ELR (cell line): ENCODE measurements at regions not wholly inside any gene's neighbourhood (a gene's known extent, or its start where the extent isn't known, plus 50 kb on each side); places are given as distances from the start of the nearest gene placed in this dataset.
"Not testable (repeated sequence)": the region's sequence is repeated elsewhere in the genome, so short reads cannot be mapped to it uniquely, and the experiment has no call there.

Experiments
- DNase-seq: peaks from one replicate; pipeline ENCODE4 v3.0.0-alpha.2; 2015; ENCODE audit warnings: low read depth

- no peak for DNase-seq
Measured at GRCh38 chr12:18008642-18009041, 81.4 kb downstream of the RERGL start.

GRCh38 chr12:17999174-17999801, 90.7 kb downstream of the RERGL start:
- DNase-seq = no peak

- peak; percentile 67 for DNase-seq
Measured at GRCh38 chr12:17992002-17992656, 97.9 kb downstream of the RERGL start.

- no peak for DNase-seq
Measured at GRCh38 chr12:17982556-17982955, 107.4 kb downstream of the RERGL start.

- DNase-seq = peak; percentile 45
Measured at GRCh38 chr12:17976202-17976601, 113.8 kb downstream of the RERGL start.

- DNase-seq = no peak
Measured at GRCh38 chr12:17975763-17976162, 114.2 kb downstream of the RERGL start.

- no peak for DNase-seq
Measured at GRCh38 chr12:17975239-17975638, 114.8 kb downstream of the RERGL start.

- peak; percentile 36 for DNase-seq
Measured at GRCh38 chr12:17971850-17972249, 118.1 kb downstream of the RERGL start.

GRCh38 chr12:17954788-17955187, 135.2 kb downstream of the RERGL start:
- peak; percentile 39 for DNase-seq

GRCh38 chr12:17950898-17951297, 139.1 kb downstream of the RERGL start:
- no peak for DNase-seq

- no peak for DNase-seq
Measured at GRCh38 chr12:17949558-17950141, 140.3 kb downstream of the RERGL start.

GRCh38 chr12:17928708-17929366, 161.2 kb downstream of the RERGL start:
- DNase-seq = peak; percentile 95

GRCh38 chr12:17918013-17918412, 172.0 kb downstream of the RERGL start:
- peak; percentile 70 for DNase-seq

- no peak for DNase-seq
Measured at GRCh38 chr12:17884581-17884980, 205.4 kb downstream of the RERGL start.

- DNase-seq = no peak
Measured at GRCh38 chr12:17878714-17879113, 211.3 kb downstream of the RERGL start.

- no peak for DNase-seq
Measured at GRCh38 chr12:17875230-17875629, 214.8 kb downstream of the RERGL start.

- no peak for DNase-seq
Measured at GRCh38 chr12:17866802-17867201, 223.2 kb downstream of the RERGL start.

- not testable (repeated sequence) for DNase-seq
Measured at GRCh38 chr12:17855548-17855947, 234.4 kb downstream of the RERGL start.

GRCh38 chr12:17853054-17853453, 236.9 kb downstream of the RERGL start:
- no peak for DNase-seq

- no peak for DNase-seq
Measured at GRCh38 chr12:17841496-17841895, 248.5 kb downstream of the RERGL start.

GRCh38 chr12:17829813-17830212, 260.2 kb downstream of the RERGL start:
- DNase-seq = no peak

- DNase-seq = no peak
Measured at GRCh38 chr12:17818931-17819330, 271.1 kb downstream of the RERGL start.

GRCh38 chr12:17810399-17810798, 279.6 kb downstream of the RERGL start:
- no peak for DNase-seq
